ENCODE measurements at regions not wholly inside any gene's neighbourhood (a gene's known extent, or its start where the extent isn't known, plus 50 kb on each side); places are given as distances from the start of the nearest gene placed in this dataset.

- H3K36me3 Mint-ChIP-seq (ENCODE audit: low read depth), result no peaks in the 10 kb centered on the region
- H3K27me3 Mint-ChIP-seq, result no peaks in the 10 kb centered on the region
- H3K4me3 Mint-ChIP-seq, result no peak overlapping the region
- no peaks in the 10 kb centered on the region for H3K4me1 Mint-ChIP-seq (ENCODE audit: low read depth)
- DNase-seq, result no peak
- peaks cover 12% of the 10 kb centered on the region for H3K9me3 Mint-ChIP-seq
- H3K27ac Mint-ChIP-seq, result no peak overlapping the region
Observed at GRCh38 chr15:68003297-68003696, 50.8 kb upstream of the PIAS1 start.
